GM12865 (cell line): ENCODE measurements at regions not wholly inside any gene's neighbourhood (a gene's known extent, or its start where the extent isn't known, plus 50 kb on each side); places are given as distances from the start of the nearest gene placed in this dataset.
A peak's percentile ranks its signal among the peaks of the same experiment; 100 is the strongest.

Experiments used
- DNase-seq: peaks from one replicate; pipeline ENCODE4 v3.0.0; 2010; ENCODE audit warnings: low read depth
- H3K4me3 ChIP-seq: 2 replicates; pipeline ENCODE4 v1.5.1; 2011; ENCODE audit warnings: mild to moderate bottlenecking, low read depth, low read length, control low read depth
- TF ChIP-seq, protein P1 (sequence below): IDR thresholded peaks from 2 replicates; pipeline ENCODE4 v1.5.1; 2011; ENCODE audit warnings: low read length, control low read depth, low read depth, inconsistent platforms; ENCODE audit not compliant: insufficient read depth; ENCODE audit errors: missing control alignments

GRCh38 chr4:42750856-42751255 is 94.0 kb upstream of the ATP8A1 start:
- TF ChIP-seq, protein P1, sequence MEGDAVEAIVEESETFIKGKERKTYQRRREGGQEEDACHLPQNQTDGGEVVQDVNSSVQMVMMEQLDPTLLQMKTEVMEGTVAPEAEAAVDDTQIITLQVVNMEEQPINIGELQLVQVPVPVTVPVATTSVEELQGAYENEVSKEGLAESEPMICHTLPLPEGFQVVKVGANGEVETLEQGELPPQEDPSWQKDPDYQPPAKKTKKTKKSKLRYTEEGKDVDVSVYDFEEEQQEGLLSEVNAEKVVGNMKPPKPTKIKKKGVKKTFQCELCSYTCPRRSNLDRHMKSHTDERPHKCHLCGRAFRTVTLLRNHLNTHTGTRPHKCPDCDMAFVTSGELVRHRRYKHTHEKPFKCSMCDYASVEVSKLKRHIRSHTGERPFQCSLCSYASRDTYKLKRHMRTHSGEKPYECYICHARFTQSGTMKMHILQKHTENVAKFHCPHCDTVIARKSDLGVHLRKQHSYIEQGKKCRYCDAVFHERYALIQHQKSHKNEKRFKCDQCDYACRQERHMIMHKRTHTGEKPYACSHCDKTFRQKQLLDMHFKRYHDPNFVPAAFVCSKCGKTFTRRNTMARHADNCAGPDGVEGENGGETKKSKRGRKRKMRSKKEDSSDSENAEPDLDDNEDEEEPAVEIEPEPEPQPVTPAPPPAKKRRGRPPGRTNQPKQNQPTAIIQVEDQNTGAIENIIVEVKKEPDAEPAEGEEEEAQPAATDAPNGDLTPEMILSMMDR: no peak
- H3K4me3 ChIP-seq: no peak overlapping the region
- DNase-seq: no peak

GRCh38 chr4:42750091-42750490 is 93.2 kb upstream of the ATP8A1 start:
- peak; percentile 54 for DNase-seq
- TF ChIP-seq, protein P1: peak; percentile 31
- no peak overlapping the region for H3K4me3 ChIP-seq

- TF ChIP-seq, protein P1: no peak
- DNase-seq: no peak
- no peak overlapping the region for H3K4me3 ChIP-seq
Measured at GRCh38 chr4:42747971-42748370, 91.1 kb upstream of the ATP8A1 start.

GRCh38 chr4:42736527-42737195 is 79.8 kb upstream of the ATP8A1 start:
- no peak overlapping the region for H3K4me3 ChIP-seq
- TF ChIP-seq, protein P1: no peak
- no peak for DNase-seq

DNA sequence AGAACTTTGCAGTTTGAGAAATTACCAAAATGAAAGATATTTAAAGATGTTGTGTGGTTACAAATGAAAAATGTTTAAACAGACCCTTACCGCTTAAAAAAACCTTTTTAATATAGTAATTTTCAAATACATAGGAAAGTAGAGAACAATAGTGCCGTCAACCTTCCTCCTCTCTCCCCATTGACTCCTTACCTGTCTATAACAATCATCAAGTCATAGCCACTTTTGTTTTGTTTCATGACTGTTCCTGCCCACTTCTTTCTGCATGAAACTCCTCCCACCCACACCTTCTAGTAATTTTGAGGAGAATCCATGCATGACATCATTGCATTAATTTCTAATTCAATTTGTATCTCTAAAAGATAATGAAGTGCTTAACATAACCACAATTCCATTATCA is 76.5 kb upstream of the ATP8A1 start:
- TF ChIP-seq, protein P1: no peak
- no peak for DNase-seq

DNA sequence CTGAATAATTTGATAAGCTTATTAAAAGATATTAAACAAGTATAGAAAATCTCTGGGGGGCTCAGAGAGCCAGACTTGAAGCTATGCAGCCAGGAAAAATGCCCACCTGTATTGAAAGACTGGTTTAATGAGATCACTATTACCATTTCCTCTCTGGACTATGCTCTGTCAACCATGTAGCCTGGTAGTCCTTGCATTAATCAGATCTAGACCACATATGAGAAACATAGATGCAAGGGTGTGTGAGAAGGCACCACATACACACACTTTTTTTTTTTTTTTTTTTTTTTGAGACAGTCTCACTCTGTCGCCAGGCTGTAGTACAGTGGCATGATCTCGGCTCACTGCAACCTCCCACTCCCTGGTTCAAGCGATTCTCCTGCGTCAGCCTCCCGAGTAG is 75.9 kb upstream of the ATP8A1 start:
- TF ChIP-seq, protein P1: no peak
- DNase-seq: peak; percentile 46
- no peak overlapping the region for H3K4me3 ChIP-seq

More for the DNA sequence above, 76.5 kb upstream of the ATP8A1 start:
- no peak overlapping the region for H3K4me3 ChIP-seq
